ENCODE measurements at regions not wholly inside any gene's neighbourhood (a gene's known extent, or its start where the extent isn't known, plus 50 kb on each side); places are given as distances from the start of the nearest gene placed in this dataset.

DNA sequence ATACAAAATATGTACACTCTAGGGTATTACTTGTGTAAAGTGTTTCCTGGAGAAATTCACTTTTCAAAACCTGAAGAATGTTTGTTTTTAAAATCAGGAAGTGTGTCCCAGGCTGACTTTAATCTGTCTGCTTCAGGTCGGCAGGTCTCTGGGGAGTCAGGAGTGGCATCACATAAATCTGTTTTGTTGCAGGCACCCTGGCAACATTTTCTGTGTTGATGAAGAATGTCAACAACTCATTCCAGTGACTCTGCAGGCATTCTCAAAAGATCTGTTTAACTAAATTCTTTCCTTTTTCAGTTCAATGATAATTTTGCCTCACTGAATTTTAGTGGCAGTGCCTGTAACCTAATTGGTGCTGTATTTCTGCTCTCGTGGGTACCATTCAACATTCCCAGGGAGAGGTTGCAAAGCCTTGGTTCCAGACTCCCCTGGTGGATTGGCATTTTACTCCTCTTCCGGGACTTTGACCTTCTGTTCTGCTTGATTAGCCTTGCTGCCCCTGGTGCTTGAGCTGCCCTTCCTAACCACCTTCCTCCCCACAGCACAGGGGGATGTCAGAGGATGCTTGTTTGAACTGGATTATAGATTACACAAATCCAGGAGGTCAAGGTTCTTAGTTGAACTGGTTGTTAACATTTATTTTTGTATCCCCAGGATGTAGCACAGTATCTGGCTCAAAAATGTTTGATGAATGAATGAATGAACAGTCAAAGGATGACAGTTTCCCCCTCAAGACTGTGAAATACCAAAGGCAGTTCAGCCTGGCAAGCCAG is 55.4 kb upstream of the LPGAT1 start:
- H3K27ac Mint-ChIP-seq (ENCODE audit: unreplicated experiment): no peak overlapping the region
- BruUV-seq (replicated peaks): no TSS peak
- H3K4me3 ChIP-seq (ENCODE audit: low read depth, low read length): no peak overlapping the region
- H3K9me3 Mint-ChIP-seq (ENCODE audit: unreplicated experiment): no peaks in the 10 kb centered on the region
- no peaks in the 10 kb centered on the region for H3K27me3 ChIP-seq (replicated peaks; ENCODE audit: control insufficient read depth, insufficient read depth, low read length)
- no peak for TF ChIP-seq CTCF (IDR thresholded peaks at IDR 0.05; ENCODE audit: insufficient read depth in 1 of 2, low read depth in 1 of 2, low read length in 1 of 2, severe bottlenecking in 1 of 2, unreplicated experiment in 1 of 2)
- H3K36me3 Mint-ChIP-seq (ENCODE audit: insufficient read depth, unreplicated experiment): peaks cover 5% of the 10 kb centered on the region
- H3K4me1 ChIP-seq: no peaks in the 10 kb centered on the region
- no peaks in the 10 kb centered on the region for H3K27me3 Mint-ChIP-seq (ENCODE audit: insufficient read depth, unreplicated experiment)
- intact Hi-C loops (cut with micrococcal nuclease; ENCODE audit: unreplicated experiment): no loop called here
- peaks cover 22% of the 10 kb centered on the region for H3K4me1 Mint-ChIP-seq (ENCODE audit: low read depth, unreplicated experiment)
- POLR2A ChIA-PET: no interaction called here
- no peaks in the 10 kb centered on the region for H3K36me3 ChIP-seq (ENCODE audit: control insufficient read depth, insufficient read depth, low read length)
- DNase-seq: peak in 1 of 2 experiments; percentile 12
- no peak overlapping the region for H3K4me3 Mint-ChIP-seq (ENCODE audit: unreplicated experiment)
- CTCF ChIA-PET: no interaction called here
- H3K9me3 ChIP-seq: no peaks in the 10 kb centered on the region; the same call in 1 of the 2 replicates

DNA sequence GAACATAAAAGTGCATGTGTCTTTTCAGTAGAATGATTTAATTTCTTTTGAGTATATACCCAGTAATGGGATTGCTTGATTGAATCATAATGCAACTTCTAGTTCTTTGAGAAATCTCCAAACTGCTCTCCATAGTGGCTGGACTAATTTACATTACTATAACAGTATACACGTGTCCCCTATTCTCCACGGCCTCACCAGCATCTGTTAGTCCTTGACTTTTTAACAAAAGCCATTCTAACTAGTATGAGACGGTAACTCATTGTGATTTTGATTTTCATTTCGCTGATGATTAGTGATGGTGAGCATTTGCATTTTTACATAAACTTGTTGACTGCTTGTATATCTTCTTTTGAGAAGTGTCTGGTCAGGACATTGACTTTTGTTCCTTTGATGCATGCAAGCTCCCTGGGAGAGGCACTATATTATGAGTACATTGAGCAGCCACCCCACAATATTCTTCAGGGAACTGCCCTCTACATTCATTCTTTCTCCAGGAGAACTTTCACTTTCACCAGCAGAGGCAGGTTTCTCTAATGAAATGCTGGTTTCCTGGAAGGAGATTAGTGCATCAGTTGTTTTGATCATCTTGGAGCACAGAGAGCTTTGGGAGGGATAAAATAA is 51.9 kb upstream of the LPGAT1 start:
- H3K4me1 ChIP-seq: no peaks in the 10 kb centered on the region
- H3K4me3 Mint-ChIP-seq (ENCODE audit: unreplicated experiment): no peak overlapping the region
- intact Hi-C loops (cut with micrococcal nuclease; ENCODE audit: unreplicated experiment): no loop called here
- ChIA-PET CTCF (no interaction called here), POLR2A (no interaction called here)
- TF ChIP-seq CTCF (IDR thresholded peaks at IDR 0.05; ENCODE audit: insufficient read depth in 1 of 2, low read depth in 1 of 2, low read length in 1 of 2, severe bottlenecking in 1 of 2, unreplicated experiment in 1 of 2): no peak
- no peak overlapping the region for H3K27ac Mint-ChIP-seq (ENCODE audit: unreplicated experiment)
- no peak overlapping the region for H3K4me3 ChIP-seq (ENCODE audit: low read depth, low read length)
- H3K4me1 Mint-ChIP-seq (ENCODE audit: low read depth, unreplicated experiment): peaks cover 13% of the 10 kb centered on the region
- no peaks in the 10 kb centered on the region for H3K27me3 ChIP-seq (replicated peaks; ENCODE audit: control insufficient read depth, insufficient read depth, low read length)
- H3K9me3 ChIP-seq: no peaks in the 10 kb centered on the region
- H3K36me3 ChIP-seq (ENCODE audit: control insufficient read depth, insufficient read depth, low read length): no peaks in the 10 kb centered on the region
- BruUV-seq (replicated peaks): no TSS peak
- no peak for DNase-seq
- no peaks in the 10 kb centered on the region for H3K27me3 Mint-ChIP-seq (ENCODE audit: insufficient read depth, unreplicated experiment)
- H3K36me3 Mint-ChIP-seq (ENCODE audit: insufficient read depth, unreplicated experiment): peaks cover 5% of the 10 kb centered on the region
- no peaks in the 10 kb centered on the region for H3K9me3 Mint-ChIP-seq (ENCODE audit: unreplicated experiment)
